Stimulated activated CD4-positive, alpha-beta T cell treated with anti-CD3 and anti-CD28 coated beads, Interleukin-4, amount 100 ng/mL, for 48 hours (primary cell): ENCODE measurements at regions not wholly inside any gene's neighbourhood (a gene's known extent, or its start where the extent isn't known, plus 50 kb on each side); places are given as distances from the start of the nearest gene placed in this dataset.
"Not testable (repeated sequence)": the region's sequence is repeated elsewhere in the genome, so short reads cannot be mapped to it uniquely, and the experiment has no call there.

ENCODE experiments used
- DNase-seq, 2 donors: peaks; one replicate each; pipeline ENCODE4 v3.0.0-alpha.2; 2020; ENCODE audit warnings: low read depth in 2 of 2

DNA sequence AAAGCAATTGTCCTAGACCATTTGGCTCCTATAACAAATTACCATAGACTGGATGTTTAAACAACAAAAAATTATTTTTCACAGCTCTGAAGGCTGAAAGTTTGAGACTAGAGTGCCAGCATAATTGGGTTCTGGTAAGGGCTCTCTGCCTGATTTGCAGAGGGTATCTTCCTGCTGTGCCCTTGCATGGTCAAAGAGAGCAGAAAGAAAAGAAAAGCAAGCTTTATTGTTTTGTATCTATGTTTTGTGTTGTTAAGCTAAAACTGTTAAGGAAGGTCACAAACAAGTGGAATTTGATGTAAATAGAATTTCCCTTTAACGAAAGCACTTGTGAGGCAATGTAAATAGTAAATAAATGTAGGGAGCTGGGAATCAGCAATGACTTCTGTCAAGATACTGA is 1031.0 kb upstream of the ATXN7L3B start:
- DNase-seq, result no peak

- DNase-seq, result no peak
Measured at GRCh38 chr12:73514672-73515071, 1023.0 kb upstream of the ATXN7L3B start.

DNA sequence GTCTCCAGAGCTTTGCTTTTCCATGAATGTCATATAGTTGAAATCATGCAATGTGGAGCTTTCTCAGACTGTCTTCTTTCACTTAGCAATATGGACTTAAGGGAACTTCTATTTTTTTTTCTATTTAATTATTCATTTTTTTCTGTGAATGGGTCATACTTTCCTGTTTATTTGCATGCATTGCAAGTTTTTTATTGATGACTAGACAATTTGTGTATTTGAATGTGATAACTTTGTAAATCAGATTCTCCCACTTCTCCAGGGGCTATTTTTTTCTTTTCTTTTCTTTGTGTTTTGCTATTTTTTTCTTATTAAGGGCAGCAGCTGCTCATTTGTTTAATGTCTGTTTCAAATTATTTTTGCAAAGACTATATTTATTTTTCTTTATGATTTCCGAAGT is 1019.8 kb upstream of the ATXN7L3B start:
- DNase-seq, result no peak

GRCh38 chr12:73529231-73529630 is 1008.4 kb upstream of the ATXN7L3B start:
- DNase-seq, result no peak

- no peak for DNase-seq
Measured at GRCh38 chr12:73529954-73530353, 1007.7 kb upstream of the ATXN7L3B start.

DNA sequence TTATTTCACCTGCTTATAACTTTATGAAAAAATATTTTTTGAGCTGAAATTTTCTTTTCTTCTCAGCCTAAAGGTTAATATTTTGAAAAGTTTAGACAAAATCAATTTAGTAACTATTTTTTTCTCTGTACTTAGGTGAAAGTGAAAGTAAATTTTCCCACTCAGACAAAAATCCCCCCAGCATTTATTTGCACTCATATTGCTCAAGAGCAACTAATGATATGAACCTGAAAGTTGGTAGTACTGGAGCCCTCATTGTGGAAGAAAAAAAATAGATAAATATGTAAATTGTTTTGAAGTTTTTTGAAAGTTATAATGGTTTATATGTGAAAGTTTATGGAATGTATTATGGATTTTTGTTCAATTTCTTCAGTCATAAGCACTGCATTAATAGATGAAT is 1005.9 kb upstream of the ATXN7L3B start:
- DNase-seq, result no peak

DNA sequence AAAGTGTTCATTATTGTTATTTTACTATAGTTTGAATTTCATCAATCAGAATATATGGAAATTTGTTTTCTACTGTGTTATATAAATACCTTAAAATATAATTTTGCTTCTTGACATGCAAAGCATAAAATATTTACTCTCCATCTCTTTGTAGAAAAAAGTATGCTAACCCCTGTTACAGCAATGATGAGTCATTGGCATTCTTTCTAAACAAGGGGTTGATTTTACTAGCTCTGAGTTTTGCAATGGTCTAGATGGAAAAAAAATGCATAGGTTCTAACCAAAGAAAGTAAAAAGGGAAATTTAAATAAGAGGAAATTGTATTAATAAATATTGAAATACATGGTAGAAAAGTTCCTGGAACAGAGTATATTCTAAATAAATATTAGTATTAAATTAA is 990.2 kb upstream of the ATXN7L3B start:
- no peak for DNase-seq

GRCh38 chr12:73585136-73585535 is 952.5 kb upstream of the ATXN7L3B start:
- no peak for DNase-seq

DNA sequence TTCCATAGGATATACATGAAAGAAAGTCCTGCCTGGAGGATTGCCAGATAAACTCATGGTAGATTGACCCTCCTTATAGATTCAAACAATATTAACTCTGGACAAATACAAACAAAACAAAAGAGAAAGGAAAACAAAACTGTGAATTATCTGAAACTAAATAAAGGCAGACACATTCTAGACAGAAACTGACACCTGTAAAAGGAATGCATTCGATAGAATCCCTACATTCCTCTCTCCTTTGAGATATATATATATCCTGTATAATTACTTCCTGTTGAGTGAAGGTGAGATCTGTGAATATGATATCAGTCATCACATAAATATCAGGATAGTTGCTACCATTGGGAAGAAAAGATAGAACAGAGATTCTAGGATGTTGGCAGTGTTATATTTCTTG is 948.4 kb upstream of the ATXN7L3B start:
- no peak for DNase-seq

DNA sequence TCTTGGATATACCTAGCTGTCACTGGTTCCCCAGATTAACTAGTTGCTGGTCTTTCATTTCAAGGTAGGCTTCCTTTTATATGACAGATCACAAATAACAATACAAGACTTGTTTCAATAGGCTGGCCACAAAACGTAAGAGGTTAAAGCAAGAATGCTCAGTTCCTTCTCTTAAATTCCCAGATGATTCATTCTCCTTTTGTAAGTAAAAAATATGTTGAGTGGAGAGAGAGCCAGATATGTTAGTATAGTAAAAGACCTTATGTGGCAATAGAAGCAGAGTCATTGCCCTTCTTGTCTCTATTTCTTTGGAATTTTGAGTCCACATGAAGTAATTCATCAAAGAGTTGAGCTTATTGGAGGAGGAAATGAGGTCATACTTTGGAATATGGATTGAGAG is 939.0 kb upstream of the ATXN7L3B start:
- DNase-seq, result no peak

- no peak for DNase-seq
Measured at GRCh38 chr12:73599268-73599667, 938.4 kb upstream of the ATXN7L3B start.

GRCh38 chr12:73605925-73606324 is 931.7 kb upstream of the ATXN7L3B start:
- DNase-seq, result not testable (repeated sequence)

- no peak for DNase-seq
Measured at GRCh38 chr12:73612551-73612950, 925.1 kb upstream of the ATXN7L3B start.

DNA sequence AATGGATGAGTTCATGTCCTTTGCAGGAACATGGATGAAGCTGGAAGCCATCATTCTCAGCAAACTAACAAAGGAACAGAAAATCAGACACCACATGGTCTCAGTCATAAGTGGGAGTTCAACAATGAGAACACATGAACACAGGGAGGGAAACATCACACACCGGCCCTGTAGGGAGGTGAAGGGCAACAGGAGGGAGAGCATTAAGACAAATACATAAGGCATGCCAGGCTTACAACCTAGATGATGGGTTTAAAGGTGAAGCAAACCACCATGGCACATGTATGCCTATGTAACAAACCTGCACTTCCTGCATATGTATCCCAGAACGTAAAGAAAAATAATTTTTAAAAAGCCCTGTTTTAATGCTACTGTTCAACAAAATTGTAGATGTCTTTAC is 914.2 kb upstream of the ATXN7L3B start:
- no peak for DNase-seq

- DNase-seq, result no peak
Measured at GRCh38 chr12:73625226-73625625, 912.4 kb upstream of the ATXN7L3B start.

GRCh38 chr12:73629171-73629570 is 908.5 kb upstream of the ATXN7L3B start:
- no peak for DNase-seq

GRCh38 chr12:73629893-73630831 is 907.5 kb upstream of the ATXN7L3B start:
- no peak for DNase-seq

DNA sequence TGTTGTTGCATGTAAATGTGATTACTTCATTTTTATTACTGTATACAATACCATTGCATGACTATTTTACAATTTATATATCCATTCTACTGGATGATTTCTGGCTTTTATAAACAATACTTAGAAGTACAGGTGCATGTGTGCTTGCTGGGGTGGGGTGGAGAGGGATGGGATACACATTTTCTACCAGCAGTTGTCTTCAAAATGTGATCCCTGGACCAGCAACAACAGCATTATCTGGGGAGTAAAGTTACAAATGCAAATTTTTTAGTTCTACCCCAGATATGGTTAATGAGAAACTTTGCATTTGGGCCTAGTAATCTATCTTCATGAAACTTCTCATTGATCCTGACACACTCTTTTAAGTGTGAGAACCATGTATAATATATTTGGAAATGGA is 905.4 kb upstream of the ATXN7L3B start:
- DNase-seq, result no peak

GRCh38 chr12:73632661-73633060 is 905.0 kb upstream of the ATXN7L3B start:
- no peak for DNase-seq

- not testable (repeated sequence) for DNase-seq
Measured at GRCh38 chr12:73639397-73639796, 898.2 kb upstream of the ATXN7L3B start.

- no peak for DNase-seq
Measured at GRCh38 chr12:73656375-73656774, 881.3 kb upstream of the ATXN7L3B start.

GRCh38 chr12:73659802-73660201 is 877.8 kb upstream of the ATXN7L3B start:
- no peak for DNase-seq

DNA sequence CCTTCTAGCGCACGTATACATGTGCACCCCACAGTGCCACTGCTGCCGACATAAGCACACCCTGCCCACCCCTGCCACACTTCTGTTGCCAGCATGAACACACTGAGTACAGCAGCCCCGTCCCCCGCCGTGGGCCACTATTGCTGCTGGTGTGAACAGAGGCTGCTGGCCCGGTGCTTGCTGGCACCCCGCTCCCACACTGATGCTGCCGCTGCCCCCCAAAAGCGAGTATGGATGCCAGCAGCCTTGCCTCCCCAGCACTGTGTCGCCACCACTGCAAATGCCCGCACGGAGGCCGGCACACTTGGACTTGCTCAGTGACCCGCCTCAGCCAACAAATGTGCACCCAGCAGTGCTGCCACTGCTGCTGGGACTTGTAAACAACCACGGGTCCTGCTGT is 872.4 kb upstream of the ATXN7L3B start:
- no peak for DNase-seq

DNA sequence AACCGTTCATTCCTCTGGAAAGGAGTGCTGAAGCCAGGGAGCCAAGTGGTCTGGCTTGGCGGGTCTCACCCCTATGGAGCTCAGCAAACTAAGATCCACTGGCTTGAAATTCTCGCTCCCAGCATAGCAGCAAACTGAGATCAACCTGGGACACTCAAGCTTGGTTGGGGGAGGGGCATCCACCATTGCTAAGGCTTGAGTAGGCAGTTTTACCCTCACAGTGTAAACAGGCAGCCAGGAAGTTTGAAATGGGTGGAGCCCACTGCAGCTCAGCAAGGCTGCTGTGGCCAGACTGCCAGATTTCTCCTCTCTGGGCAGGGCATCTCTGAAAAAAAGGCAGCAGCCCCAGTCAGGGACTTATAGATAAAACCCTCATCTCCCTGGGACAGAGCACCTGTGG is 866.1 kb upstream of the ATXN7L3B start:
- DNase-seq, result not testable (repeated sequence)
